IPS-15b (cell line): ENCODE measurements at regions not wholly inside any gene's neighbourhood (a gene's known extent, or its start where the extent isn't known, plus 50 kb on each side); places are given as distances from the start of the nearest gene placed in this dataset.
"Not testable (repeated sequence)": the region's sequence is repeated elsewhere in the genome, so short reads cannot be mapped to it uniquely, and the experiment has no call there.

Experiments
- H3K27me3 ChIP-seq: one replicate; pipeline ENCODE4 v1.6.1; 2013; ENCODE audit warnings: low read length; ENCODE audit not compliant: control insufficient read depth, insufficient read depth
- H3K36me3 ChIP-seq: one replicate; pipeline ENCODE4 v1.6.1; 2013; ENCODE audit warnings: low read length; ENCODE audit not compliant: control insufficient read depth, insufficient read depth
- H3K4me1 ChIP-seq: one replicate; pipeline ENCODE4 v1.6.1; 2013; ENCODE audit warnings: mild to moderate bottlenecking, low read length; ENCODE audit not compliant: control insufficient read depth, insufficient read depth
- H3K4me3 ChIP-seq: one replicate; pipeline ENCODE4 v1.5.1; 2013; ENCODE audit warnings: low read depth, low read length
- H3K9ac ChIP-seq: one replicate; pipeline ENCODE4 v1.6.1; 2013; ENCODE audit warnings: low read depth, mild to moderate bottlenecking, low read length
- H3K9me3 ChIP-seq: one replicate; pipeline ENCODE4 v1.6.1; 2013; ENCODE audit warnings: mild to moderate bottlenecking, low read length; ENCODE audit not compliant: control insufficient read depth, insufficient read depth

DNA sequence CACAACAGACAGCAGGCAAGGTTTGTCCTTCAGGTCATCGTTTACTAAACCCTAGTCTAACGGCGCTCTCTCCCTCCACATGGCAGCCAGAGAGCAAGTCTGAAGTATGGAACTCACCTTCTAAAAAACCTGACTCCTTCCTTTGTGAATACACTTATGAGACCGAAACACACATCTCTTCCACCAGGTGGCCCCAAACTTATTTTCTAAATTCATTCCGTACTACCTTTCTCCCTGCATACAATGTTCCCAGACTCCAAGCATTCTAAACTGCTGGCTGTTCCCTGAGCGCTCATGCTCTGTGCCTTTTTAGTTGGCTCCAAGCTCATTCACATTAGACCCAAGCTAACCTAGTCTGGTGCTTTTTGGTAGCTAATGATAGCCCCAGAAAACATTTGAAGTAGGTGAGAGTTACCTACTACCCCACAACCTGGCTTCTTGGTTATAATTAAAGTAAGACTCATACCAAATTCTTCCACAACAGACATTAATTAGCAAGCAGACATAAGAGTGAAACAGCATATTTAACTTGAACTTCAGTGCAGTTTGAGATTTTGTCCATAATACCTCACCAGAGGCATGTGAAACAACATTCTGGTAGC is 67.6 kb upstream of the DCLK2 start:
- Histone ChIP-seq H3K4me1 (no peaks in the 10 kb centered on the region), H3K9me3 (no peaks in the 10 kb centered on the region), H3K27me3 (no peaks in the 10 kb centered on the region)

DNA sequence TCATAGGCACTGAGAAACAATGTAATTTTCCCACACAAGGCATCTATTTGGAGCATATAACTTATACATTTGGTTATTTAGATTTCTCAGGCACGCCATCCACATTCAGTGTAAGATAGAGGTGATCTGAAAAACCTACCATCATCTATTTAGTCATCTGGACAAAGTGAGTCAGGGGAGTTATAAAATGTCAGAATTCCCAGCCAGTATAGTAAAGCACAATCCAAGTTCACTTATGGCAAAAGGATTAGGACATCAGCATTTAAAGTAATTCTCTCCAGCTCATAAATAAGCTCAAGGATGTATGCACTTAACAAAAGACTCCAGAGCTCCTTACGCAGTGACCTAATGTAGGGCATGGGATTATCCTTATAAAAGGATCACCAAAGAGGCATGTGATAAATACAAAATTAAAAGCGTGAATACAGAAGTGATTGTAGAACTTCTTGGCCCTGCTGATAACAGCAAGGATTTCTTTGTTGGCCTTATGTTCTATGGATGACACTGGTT is 65.3 kb upstream of the DCLK2 start:
- no peaks in the 10 kb centered on the region for H3K9me3 ChIP-seq
- H3K36me3 ChIP-seq, result no peaks in the 10 kb centered on the region
- no peak overlapping the region for H3K4me3 ChIP-seq
- no peak overlapping the region for H3K9ac ChIP-seq
- no peaks in the 10 kb centered on the region for H3K27me3 ChIP-seq
- no peaks in the 10 kb centered on the region for H3K4me1 ChIP-seq

More for the DNA sequence above, 67.6 kb upstream of the DCLK2 start:
- Histone ChIP-seq H3K9ac (no peak overlapping the region), H3K36me3 (no peaks in the 10 kb centered on the region), H3K4me3 (no peak overlapping the region)

DNA sequence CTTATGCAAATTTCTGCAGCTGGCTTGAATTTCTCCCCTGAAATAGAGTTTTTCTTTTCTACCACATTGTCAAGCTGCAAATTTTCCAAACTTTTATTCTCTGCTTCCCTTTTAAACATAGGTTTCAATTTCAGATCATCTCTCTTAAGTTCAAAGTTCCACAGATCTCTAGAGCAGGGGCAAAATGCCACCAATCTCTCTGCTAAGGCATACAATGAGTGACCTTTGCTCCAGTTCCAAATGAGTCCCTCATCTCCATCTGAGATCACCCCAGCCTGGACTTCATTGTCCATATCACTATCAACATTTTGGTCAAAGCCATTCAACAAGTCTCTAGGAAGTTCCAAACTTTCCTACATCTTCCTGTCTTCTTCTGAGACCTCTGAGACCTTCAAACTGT is 62.3 kb upstream of the DCLK2 start:
- not testable (repeated sequence) for H3K4me1 ChIP-seq, H3K9me3 ChIP-seq, H3K36me3 ChIP-seq, H3K4me3 ChIP-seq, H3K27me3 ChIP-seq, H3K9ac ChIP-seq

DNA sequence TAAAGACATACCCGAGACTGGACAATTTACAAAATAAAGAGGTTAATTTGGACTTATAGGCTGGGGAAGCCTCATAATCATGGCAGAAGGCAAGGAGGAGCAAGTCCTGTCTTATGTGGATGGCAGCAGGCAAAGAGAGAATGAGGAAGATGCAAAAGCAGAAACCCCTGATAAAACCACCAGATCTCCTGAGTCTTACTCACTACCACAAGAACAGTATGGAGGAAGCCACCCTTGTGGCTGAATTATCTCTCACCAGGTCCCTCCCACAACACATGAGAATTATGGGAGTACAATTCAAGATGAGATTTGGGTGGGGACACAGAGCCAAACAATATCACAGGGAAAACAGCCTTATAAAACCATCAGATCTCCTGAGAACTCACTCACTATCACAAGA is 61.6 kb upstream of the DCLK2 start:
- H3K9me3 ChIP-seq, H3K9ac ChIP-seq, H3K27me3 ChIP-seq, H3K4me1 ChIP-seq, H3K4me3 ChIP-seq, H3K36me3 ChIP-seq: not testable (repeated sequence)

- H3K9ac ChIP-seq, result no peak overlapping the region
- no peaks in the 10 kb centered on the region for H3K27me3 ChIP-seq
- H3K9me3 ChIP-seq, result no peaks in the 10 kb centered on the region
- H3K4me3 ChIP-seq, result no peak overlapping the region
- H3K36me3 ChIP-seq, result no peaks in the 10 kb centered on the region
- no peaks in the 10 kb centered on the region for H3K4me1 ChIP-seq
Measured at GRCh38 chr4:150018257-150018656, 60.0 kb upstream of the DCLK2 start.

GRCh38 chr4:150021483-150021882 is 56.8 kb upstream of the DCLK2 start:
- Histone ChIP-seq H3K9ac (no peak overlapping the region), H3K36me3 (no peaks in the 10 kb centered on the region), H3K4me3 (no peak overlapping the region), H3K9me3 (no peaks in the 10 kb centered on the region), H3K27me3 (no peaks in the 10 kb centered on the region), H3K4me1 (no peaks in the 10 kb centered on the region)

DNA sequence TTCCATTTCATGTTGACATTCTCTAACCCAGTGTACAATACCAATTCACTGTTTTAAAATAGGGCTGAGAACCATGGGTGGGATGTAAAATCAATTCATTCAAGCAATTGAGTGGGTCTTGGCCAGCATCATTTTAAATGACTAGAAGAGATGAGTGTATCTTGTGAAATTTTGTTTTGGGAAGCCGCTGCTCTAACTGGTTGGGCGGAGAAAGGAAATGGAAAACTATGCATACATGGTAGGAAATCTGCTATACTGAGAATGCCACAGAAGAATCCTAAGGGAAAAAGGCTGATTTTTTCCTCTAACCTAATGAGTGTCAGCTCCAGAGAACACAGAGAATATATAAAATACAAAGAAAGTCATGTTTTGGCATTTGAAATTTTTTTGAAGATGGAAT is 54.8 kb upstream of the DCLK2 start:
- Histone ChIP-seq H3K36me3 (peaks cover 2% of the 10 kb centered on the region), H3K27me3 (no peaks in the 10 kb centered on the region), H3K4me1 (no peaks in the 10 kb centered on the region), H3K9me3 (peaks cover 7% of the 10 kb centered on the region), H3K4me3 (no peak overlapping the region), H3K9ac (no peak overlapping the region)

- not testable (repeated sequence) for H3K9ac ChIP-seq, H3K27me3 ChIP-seq, H3K36me3 ChIP-seq, H3K9me3 ChIP-seq, H3K4me3 ChIP-seq, H3K4me1 ChIP-seq
Measured at GRCh38 chr4:150026987-150027386, 51.3 kb upstream of the DCLK2 start.
